Chondrocyte (in vitro differentiated cells): ENCODE measurements at regions not wholly inside any gene's neighbourhood (a gene's known extent, or its start where the extent isn't known, plus 50 kb on each side); places are given as distances from the start of the nearest gene placed in this dataset.

ENCODE experiments used
- DNase-seq: peaks from one replicate; pipeline ENCODE4 v3.0.0; 2021; ENCODE audit warnings: mixed read lengths, low spot score
- H3K27ac Mint-ChIP-seq: one replicate; pipeline ENCODE4 v1.8.0; 2021; ENCODE audit warnings: mild to moderate bottlenecking, moderate library complexity, mixed read lengths; ENCODE audit not compliant: unreplicated experiment
- H3K27me3 Mint-ChIP-seq: 2 replicates; pipeline ENCODE4 v1.8.0; 2021; ENCODE audit warnings: low read depth, mixed read lengths
- H3K36me3 Mint-ChIP-seq: 2 replicates; pipeline ENCODE4 v1.8.0; 2021; ENCODE audit warnings: low read depth, mixed read lengths
- H3K4me1 Mint-ChIP-seq: 2 replicates; pipeline ENCODE4 v1.8.0; 2021; ENCODE audit warnings: low read depth, mild to moderate bottlenecking, mixed read lengths
- H3K4me3 Mint-ChIP-seq: one replicate; pipeline ENCODE4 v1.8.0; 2021; ENCODE audit warnings: mild to moderate bottlenecking, moderate library complexity, mixed read lengths; ENCODE audit not compliant: unreplicated experiment
- H3K9me3 Mint-ChIP-seq: 2 replicates; pipeline ENCODE4 v1.8.0; 2021; ENCODE audit warnings: low read depth, mixed read lengths
- TF ChIP-seq, protein P1 (sequence below): fragments of 200-600 bp; sonication (generic); IDR thresholded peaks from 2 replicates; pipeline ENCODE4 v1.5.0; 2021; ENCODE audit warnings: antibody characterized with exemption, mild to moderate bottlenecking, moderate library complexity

DNA sequence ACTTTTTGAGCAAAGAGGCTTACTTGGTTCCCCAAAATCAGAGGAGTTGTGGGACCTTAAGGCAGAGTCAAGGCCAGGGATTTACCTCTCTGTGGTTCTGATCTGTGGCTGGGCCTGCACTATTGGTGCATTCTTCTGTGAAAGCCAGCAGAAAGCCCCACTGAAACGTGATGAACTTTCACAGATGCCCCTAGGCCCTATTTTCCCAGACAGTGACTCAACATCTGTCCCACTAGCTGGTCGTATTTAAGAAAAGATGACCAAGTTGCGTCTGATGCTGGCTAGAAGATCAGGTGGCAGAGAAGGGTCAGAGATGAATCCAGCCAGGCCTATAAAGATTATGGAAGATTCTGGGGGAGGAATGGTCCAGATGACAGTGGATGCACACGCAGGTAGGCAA is 153.1 kb downstream of the ACTL7B start:
- peaks cover 2% of the 10 kb centered on the region for H3K36me3 Mint-ChIP-seq
- peaks cover 6% of the 10 kb centered on the region for H3K4me1 Mint-ChIP-seq
- H3K27me3 Mint-ChIP-seq: peaks cover 13% of the 10 kb centered on the region
- no peak for DNase-seq
- H3K4me3 Mint-ChIP-seq: no peak overlapping the region
- H3K9me3 Mint-ChIP-seq: no peaks in the 10 kb centered on the region
- H3K27ac Mint-ChIP-seq: no peak overlapping the region
- TF ChIP-seq, protein P1, sequence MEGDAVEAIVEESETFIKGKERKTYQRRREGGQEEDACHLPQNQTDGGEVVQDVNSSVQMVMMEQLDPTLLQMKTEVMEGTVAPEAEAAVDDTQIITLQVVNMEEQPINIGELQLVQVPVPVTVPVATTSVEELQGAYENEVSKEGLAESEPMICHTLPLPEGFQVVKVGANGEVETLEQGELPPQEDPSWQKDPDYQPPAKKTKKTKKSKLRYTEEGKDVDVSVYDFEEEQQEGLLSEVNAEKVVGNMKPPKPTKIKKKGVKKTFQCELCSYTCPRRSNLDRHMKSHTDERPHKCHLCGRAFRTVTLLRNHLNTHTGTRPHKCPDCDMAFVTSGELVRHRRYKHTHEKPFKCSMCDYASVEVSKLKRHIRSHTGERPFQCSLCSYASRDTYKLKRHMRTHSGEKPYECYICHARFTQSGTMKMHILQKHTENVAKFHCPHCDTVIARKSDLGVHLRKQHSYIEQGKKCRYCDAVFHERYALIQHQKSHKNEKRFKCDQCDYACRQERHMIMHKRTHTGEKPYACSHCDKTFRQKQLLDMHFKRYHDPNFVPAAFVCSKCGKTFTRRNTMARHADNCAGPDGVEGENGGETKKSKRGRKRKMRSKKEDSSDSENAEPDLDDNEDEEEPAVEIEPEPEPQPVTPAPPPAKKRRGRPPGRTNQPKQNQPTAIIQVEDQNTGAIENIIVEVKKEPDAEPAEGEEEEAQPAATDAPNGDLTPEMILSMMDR: no peak

DNA sequence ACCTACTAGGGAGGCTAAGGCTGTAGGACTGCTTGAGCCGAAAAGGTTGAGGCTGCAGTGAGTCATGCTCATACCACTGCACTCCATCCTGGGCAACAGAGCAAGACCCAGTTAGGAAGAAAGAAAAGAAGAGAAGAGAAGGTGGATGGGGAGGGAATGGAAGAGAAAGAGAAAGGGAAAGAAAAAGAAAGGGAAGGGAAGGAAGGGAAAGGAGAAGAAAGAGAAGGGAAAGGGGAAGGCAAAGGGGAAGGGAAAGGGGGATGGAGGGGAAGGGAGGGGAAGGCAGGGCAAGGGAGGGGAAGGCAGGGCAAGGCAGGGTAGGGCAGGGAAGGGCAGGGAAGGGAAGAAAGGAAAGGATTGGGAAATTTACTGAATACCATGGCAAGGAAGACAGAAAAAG is 157.0 kb downstream of the ACTL7B start:
- peaks cover 12% of the 10 kb centered on the region for H3K27me3 Mint-ChIP-seq
- H3K4me3 Mint-ChIP-seq: no peak overlapping the region
- peaks cover 14% of the 10 kb centered on the region for H3K9me3 Mint-ChIP-seq
- H3K4me1 Mint-ChIP-seq: no peaks in the 10 kb centered on the region
- H3K36me3 Mint-ChIP-seq: peaks cover 9% of the 10 kb centered on the region
- H3K27ac Mint-ChIP-seq: no peak overlapping the region
- TF ChIP-seq, protein P1: no peak
- no peak for DNase-seq

DNA sequence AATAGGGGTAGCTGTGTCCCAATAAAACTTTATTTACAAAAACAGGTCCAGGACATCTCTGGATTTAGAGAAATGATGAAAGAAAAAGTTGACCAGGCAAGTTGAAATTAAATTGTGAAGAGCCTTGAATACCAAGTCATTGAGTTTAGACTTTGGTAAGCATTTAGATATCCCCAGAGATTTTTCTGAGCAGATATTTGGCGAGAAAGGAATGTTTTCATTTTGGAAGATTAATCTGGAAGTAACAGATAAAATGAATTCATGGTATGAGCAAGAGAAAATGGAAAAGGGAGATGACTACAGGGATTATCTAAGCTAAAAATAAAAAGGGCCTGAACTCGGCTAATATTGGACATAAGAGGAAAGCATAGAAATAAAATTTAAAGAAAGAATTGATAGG is 157.6 kb downstream of the ACTL7B start:
- TF ChIP-seq, protein P1: no peak
- H3K4me3 Mint-ChIP-seq: no peak overlapping the region
- H3K27me3 Mint-ChIP-seq: peaks cover 17% of the 10 kb centered on the region
- H3K27ac Mint-ChIP-seq: no peak overlapping the region
- H3K36me3 Mint-ChIP-seq: peaks cover 9% of the 10 kb centered on the region
- no peak for DNase-seq
- H3K4me1 Mint-ChIP-seq: no peaks in the 10 kb centered on the region
- peaks cover 14% of the 10 kb centered on the region for H3K9me3 Mint-ChIP-seq

DNA sequence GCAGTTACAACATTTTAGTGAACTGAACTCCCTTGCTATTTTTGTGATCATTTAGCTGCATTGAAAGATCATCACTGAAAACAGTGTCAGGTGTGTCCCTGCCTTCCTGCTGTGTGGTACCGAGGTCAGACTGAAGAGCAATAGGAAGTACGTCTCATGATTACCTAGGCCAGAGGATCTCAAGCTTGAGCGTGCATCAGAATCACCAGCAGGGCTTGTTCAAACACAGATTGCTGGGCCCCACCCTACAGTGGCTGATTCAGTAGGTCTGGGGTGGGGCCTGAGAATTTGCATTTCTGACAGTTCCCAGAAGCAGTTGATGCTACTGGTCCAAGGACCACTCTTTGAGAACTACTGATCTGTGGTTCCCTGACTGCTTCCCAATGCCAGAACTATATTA is 159.6 kb downstream of the ACTL7B start:
- no peaks in the 10 kb centered on the region for H3K4me1 Mint-ChIP-seq
- H3K27me3 Mint-ChIP-seq: peaks cover 19% of the 10 kb centered on the region
- DNase-seq: no peak
- no peak overlapping the region for H3K27ac Mint-ChIP-seq
- TF ChIP-seq, protein P1: no peak
- H3K4me3 Mint-ChIP-seq: no peak overlapping the region
- peaks cover 7% of the 10 kb centered on the region for H3K36me3 Mint-ChIP-seq
- peaks cover 14% of the 10 kb centered on the region for H3K9me3 Mint-ChIP-seq

DNA sequence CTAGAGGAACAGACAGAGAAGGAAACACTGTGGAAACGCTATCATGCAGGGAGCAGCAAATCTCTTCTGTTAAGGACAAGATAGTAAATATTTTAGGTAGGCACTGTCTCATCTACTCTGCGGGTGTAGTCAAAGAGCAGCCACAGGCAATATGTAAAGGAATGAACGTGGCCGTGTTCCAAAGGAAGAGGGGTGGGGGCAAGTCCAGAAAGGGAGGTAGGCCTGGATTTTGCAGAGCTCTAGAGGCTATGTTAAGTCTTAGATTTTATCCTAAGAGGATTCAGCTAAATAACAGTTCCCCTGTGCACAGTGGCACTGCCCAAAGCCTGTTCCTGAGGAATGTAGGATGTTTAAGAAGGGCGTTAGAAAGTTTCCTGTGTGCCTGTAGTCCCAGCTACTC is 161.6 kb downstream of the ACTL7B start:
- Mint-ChIP-seq H3K4me1 (no peaks in the 10 kb centered on the region), H3K27me3 (peaks cover 20% of the 10 kb centered on the region), H3K27ac (no peak overlapping the region), H3K36me3 (peaks cover 7% of the 10 kb centered on the region), H3K4me3 (no peak overlapping the region), H3K9me3 (peaks cover 17% of the 10 kb centered on the region)
- TF ChIP-seq, protein P1: no peak
- no peak for DNase-seq
